NOMO-1 (cell line): ENCODE measurements at regions not wholly inside any gene's neighbourhood (a gene's known extent, or its start where the extent isn't known, plus 50 kb on each side); places are given as distances from the start of the nearest gene placed in this dataset.
"Not testable (repeated sequence)": the region's sequence is repeated elsewhere in the genome, so short reads cannot be mapped to it uniquely, and the experiment has no call there.

Experiments
- DNase-seq, 2 experiments: peaks; one replicate each; lab custom pipeline; 2025; ENCODE audit not compliant: unreplicated experiment in 2 of 2; lab: John Stamatoyannopoulos, UW

GRCh38 chr3:95514260-95514659, 1300.1 kb upstream of the EPHA6 start:
- no peak for DNase-seq

DNA sequence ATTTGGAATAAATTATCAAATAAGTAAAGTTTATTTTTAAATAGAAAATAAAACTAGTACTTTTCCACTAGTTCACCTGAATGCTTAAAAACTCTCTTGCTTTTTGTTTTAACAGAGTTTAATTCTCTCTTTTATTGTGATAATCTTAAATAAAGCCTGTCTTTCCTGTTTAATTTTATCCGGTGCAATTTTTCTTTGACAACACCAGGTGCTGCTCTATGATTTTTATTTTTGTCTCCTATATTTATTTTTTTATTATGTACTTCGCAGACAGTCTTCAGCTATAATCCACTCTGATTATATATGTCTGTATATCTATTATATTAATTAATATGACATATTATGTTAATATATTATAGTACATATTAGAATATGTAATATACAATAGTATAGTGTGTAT, 1293.0 kb upstream of the EPHA6 start:
- no peak for DNase-seq

DNA sequence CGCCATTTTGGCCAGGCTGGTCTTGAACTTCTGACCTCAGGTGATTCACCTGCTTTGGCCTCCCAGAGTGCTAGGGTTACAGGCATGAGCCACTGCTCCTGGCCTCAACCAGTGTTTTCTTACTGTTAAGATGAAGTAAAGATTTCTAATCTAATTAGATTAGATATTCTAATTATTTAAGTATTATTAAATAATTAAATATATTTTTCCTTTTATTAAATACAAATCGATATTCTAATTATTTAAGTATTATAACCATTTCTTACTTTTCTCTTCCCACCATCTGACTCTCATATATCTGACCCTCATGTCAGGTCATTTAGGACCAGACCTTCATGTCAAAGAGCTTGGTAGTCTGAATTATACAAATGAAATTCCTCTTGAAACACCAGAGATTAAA, 1291.9 kb upstream of the EPHA6 start:
- no peak for DNase-seq

DNA sequence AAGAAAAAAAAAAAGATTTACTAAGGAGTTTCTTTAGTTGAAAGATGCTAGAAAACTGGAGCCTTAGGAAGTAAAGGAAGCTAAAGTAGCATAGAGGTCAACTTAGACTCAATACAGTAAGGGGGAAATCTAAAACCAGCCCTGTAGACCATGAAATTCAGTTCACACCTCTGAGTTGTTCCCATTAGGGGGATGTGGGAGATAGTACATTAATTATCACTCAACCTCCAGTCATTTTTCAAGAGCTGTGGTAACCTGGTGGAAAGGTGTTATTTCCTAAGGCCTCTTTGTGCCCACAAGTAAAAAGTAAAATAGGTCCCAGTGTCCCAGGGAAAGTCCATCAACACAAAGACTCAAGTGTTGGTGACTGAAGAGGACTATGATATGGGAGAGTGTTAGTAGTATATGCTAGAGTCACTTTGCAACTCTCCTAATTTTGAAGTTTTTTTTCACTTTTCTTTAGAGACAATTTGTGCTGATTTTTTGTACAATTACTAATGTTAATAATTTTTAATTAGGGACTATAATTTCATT, 1274.4 kb upstream of the EPHA6 start:
- no peak for DNase-seq

DNA sequence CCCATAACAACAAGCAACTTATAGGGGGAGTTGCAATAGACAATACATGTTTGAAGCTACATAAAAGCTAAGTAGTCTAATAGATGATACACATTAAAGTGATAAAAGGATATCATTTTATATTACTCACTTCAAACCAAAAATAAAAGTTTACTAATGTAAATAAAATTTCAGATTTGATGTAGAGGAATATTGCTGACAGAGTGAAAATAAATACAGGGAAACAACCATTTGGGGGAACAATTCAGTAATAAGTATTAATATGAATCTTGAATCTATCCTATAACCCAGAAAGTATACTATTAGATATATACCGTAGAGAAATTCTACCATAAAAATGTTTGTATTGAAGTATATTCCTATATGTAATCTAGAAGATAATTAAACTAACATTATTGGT, 1248.9 kb upstream of the EPHA6 start:
- no peak for DNase-seq

GRCh38 chr3:95567346-95567745, 1247.0 kb upstream of the EPHA6 start:
- no peak for DNase-seq

DNA sequence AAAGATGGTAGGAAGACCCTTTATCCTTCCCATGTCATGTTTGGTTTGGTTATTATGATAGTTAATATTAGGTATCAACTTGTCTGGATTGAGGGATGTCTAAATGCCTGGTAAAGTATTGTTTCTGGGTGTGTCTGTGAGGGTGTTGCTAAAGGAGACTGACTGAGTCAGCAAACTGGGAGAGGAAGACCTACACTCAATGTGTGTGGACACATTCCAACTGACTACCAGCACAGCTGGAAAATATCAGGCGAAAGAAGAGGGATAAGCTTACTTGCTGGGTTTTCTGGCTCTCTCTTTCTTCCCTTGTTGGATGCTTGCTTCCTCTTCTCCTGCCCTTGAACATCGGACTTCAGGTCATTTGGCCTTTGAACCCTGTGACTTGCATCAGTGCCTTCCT, 1227.6 kb upstream of the EPHA6 start:
- DNase-seq, result no peak

DNA sequence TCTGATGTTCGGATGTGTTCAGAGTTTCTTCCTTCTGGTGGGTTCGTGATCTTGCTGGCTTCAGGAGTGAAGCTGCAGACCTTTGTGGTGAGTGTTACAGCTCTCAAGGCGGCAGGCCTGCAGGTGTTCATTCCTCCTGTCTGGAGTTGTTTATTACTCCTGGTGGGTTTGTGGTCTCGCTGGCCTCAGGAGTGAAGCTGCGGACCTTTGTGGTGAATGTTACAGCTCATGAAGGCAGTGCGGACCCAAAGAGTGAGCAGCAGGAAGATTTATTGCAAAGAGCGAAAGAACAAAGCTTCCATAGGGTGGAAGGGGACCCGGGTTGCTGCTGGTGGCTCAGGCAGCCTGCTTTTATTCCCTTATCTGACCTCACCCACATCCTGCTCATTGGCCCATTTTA, 1226.8 kb upstream of the EPHA6 start:
- not testable (repeated sequence) for DNase-seq

- DNase-seq, result no peak
Observed at GRCh38 chr3:95588473-95588872, 1225.9 kb upstream of the EPHA6 start.

GRCh38 chr3:95595416-95596075, 1218.8 kb upstream of the EPHA6 start:
- DNase-seq, result no peak

DNA sequence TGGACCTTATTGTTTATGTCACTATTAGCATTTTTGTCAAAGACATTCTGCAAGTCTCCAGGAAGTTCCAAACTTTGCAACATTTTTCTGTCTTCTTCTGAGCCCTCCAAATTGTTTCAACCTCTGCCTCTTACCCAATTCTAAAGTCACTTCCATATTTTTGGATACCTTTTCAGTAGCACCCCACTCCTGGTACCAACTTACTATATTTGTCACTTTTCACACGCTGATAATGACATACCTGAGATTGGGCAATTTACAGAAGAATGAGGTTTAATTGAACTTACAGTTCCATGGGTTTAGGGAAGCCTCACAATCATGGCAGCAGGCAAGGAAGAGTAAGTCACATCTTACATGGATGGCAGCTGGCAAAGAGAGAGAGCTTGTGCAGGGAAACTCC, 1206.5 kb upstream of the EPHA6 start:
- no peak for DNase-seq

DNA sequence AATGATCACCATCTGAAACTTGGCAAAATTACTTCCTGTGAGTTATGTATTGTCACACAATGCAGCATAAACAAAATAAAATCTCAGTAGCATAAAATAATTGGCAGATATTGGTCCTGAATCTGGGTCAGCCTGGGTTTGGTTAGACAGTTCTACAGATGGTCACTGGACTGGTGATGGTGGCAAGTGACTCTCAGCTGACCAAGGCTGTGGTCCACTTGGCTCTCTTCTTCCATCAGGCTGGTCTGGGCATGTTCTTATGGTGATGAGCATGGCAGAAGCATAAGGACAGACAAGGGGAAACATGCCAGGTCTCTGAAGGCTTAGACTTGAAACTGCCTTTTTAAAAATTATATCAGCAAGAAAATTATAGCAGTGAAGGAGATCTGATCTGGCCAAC, 1205.0 kb upstream of the EPHA6 start:
- no peak for DNase-seq

DNA sequence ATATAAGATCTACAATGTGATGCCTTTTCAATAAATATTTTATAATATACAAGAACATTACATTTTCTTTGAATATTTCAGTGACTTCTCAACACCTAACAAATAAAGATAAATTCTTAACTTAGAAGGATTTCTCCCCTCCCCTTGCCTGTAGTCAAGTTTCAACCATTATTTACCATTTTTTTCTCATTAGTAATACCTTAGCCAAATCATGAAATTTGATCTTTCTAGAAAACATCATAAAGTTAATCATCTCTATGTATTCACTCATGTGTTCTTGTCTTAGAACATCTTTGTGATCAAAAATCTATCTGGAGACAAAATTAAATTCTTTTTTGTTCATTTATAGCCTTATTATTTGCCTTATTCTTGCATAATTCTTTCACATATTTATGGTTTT, 1201.8 kb upstream of the EPHA6 start:
- DNase-seq, result no peak

GRCh38 chr3:95613993-95614392, 1200.4 kb upstream of the EPHA6 start:
- DNase-seq, result no peak

DNA sequence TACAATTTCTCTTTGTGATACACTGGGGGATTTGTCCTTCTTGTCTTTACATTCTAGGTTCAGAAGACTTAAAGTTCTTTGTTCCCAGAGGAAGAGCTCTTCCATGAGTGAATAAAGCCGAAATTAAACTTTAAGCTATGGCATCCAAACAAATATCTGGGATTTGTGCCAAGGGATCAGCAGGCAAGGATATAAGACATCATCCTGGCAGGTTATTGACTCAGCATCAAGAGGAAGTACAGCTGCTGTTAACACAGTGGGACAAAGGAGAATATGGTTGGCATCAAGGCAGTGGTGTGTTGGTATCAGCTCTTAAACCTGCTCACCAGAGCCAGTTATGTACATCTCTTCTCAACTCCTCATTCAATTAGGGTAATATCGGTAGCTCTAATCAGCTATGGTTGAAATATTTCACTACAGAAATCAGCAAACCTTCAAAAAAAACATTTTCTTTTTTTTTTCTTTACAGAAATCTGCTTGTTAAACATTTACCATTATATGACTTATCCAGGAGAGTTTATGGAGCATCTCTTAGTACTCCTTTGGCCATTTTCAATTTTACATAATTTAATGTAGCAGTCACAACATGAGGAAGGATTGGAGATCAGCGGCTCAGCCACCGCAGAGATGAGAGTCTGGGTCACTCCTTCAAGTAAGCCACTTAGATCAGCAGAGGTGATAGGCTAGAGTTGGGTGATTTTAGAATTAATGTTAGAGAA, 1198.6 kb upstream of the EPHA6 start:
- DNase-seq, result no peak

- DNase-seq, result no peak
Observed at GRCh38 chr3:95626107-95626506, 1188.3 kb upstream of the EPHA6 start.

DNA sequence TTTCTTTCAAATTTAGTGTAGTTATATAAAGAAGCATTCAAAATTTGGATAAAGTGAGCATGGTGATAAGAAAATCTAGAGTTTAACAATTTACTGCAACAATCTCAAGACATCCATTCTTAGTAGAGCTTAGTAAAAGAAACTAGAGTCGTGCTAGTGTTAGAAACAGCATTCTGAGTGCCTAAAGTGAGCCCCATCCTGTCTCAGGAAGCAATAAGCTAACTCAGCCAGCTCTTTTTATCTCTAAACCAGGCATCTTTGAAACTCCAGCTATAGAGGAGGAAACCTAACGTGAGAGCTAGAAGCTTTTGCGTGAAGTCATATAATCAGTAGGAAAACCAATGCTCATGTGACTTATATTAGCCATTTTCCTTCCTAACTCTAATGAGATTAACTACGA, 1187.1 kb upstream of the EPHA6 start:
- DNase-seq, result no peak

GRCh38 chr3:95627697-95628096, 1186.7 kb upstream of the EPHA6 start:
- DNase-seq, result no peak

- no peak for DNase-seq
Observed at GRCh38 chr3:95629802-95630201, 1184.6 kb upstream of the EPHA6 start.

- DNase-seq, result no peak
Observed at GRCh38 chr3:95645291-95645690, 1169.1 kb upstream of the EPHA6 start.

DNA sequence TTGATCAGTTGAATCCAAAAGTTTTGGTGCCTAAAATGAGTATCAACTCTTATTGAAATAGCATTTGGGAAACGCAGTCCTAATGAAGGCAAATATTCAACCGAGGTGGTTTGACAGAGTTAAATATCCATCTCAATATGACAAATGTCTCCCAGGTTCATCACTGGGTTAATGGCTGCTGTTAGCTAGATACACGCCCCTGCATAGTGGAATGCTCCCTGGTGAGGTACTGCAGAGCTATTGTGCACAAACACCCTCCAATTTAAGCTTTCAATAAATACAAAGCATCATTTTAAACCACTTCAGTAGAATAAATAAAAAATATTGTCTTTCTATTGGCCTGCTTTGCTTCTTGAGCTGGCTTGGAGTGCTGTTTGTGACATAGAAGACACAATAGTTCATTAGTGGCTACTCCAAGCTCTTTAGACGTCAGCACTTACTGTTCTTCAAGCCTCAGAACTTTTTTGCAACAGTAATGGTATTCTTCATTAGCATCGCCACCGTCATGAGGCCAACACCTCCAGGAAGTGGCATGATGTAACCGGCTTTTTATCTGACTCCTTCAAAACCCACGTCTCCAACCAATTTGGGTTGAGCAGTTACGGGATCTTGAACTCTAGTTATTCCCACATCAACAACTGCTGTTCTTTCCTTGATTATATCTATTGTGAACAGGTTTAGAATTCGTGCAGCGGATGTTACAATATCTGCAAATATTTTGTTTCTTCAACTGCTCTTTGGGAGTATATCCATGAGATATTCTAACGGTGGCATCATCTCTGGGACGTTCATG, 1159.6 kb upstream of the EPHA6 start:
- no peak for DNase-seq
